ENCODE measurements at regions not wholly inside any gene's neighbourhood (a gene's known extent, or its start where the extent isn't known, plus 50 kb on each side); places are given as distances from the start of the nearest gene placed in this dataset.
"Not testable (repeated sequence)": the region's sequence is repeated elsewhere in the genome, so short reads cannot be mapped to it uniquely, and the experiment has no call there.

DNA sequence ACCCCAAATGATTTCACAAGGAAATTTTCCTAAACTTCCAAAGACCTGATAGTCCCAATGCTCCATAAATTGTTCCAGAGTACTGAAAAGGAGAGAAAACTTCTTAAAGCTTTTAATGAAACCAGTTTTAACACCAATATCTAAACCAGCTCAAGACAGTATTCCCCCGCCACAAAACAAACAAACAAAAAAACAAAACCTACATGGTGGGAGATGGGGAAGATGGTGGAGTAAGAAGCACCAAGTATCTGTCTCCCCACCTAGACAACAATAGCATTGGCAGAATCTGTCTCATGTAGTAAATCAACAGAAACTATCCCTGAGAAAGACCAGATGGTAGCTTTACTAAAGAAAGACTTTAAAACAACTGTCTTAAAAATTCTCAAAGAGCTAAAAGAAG is 88.7 kb upstream of the CCT8L2 start:
- TF ChIP-seq, protein P1, sequence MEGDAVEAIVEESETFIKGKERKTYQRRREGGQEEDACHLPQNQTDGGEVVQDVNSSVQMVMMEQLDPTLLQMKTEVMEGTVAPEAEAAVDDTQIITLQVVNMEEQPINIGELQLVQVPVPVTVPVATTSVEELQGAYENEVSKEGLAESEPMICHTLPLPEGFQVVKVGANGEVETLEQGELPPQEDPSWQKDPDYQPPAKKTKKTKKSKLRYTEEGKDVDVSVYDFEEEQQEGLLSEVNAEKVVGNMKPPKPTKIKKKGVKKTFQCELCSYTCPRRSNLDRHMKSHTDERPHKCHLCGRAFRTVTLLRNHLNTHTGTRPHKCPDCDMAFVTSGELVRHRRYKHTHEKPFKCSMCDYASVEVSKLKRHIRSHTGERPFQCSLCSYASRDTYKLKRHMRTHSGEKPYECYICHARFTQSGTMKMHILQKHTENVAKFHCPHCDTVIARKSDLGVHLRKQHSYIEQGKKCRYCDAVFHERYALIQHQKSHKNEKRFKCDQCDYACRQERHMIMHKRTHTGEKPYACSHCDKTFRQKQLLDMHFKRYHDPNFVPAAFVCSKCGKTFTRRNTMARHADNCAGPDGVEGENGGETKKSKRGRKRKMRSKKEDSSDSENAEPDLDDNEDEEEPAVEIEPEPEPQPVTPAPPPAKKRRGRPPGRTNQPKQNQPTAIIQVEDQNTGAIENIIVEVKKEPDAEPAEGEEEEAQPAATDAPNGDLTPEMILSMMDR (IDR thresholded peaks at IDR 0.05; ENCODE audit: low read length): not testable (repeated sequence)
- TF ChIP-seq EZH2 (IDR thresholded peaks at IDR 0.05; ENCODE audit: borderline replicate concordance, low read length): not testable (repeated sequence)
